ENCODE measurements at regions not wholly inside any gene's neighbourhood (a gene's known extent, or its start where the extent isn't known, plus 50 kb on each side); places are given as distances from the start of the nearest gene placed in this dataset.

- no peak for TF ChIP-seq POLR2A (IDR thresholded peaks at IDR 0.05; ENCODE audit: low read length)
- TF ChIP-seq CTCF (IDR thresholded peaks at IDR 0.05): no peak; the same call in 2 of the 3 replicates
- TF ChIP-seq REST (IDR thresholded peaks at IDR 0.05): no peak
- no peak for TF ChIP-seq JUN (IDR thresholded peaks at IDR 0.05)
- no peak for TF ChIP-seq MYC (IDR thresholded peaks at IDR 0.05; ENCODE audit: borderline replicate concordance, low read length)
- no peak for TF ChIP-seq NFE2L2 (conservative IDR thresholded peaks at IDR 0.05; ENCODE audit: low read length)
- no peak for TF ChIP-seq USF2 (IDR thresholded peaks at IDR 0.05)
- no peak for TF ChIP-seq EP300 (IDR thresholded peaks at IDR 0.05)
- no peak for TF ChIP-seq RFX5 (IDR thresholded peaks at IDR 0.05)
Observed at GRCh38 chr15:39172380-39173281, 408.2 kb upstream of the THBS1 start.

Measured in A549 (cell line).